HG03280 (cell line): ENCODE measurements at regions not wholly inside any gene's neighbourhood (a gene's known extent, or its start where the extent isn't known, plus 50 kb on each side); places are given as distances from the start of the nearest gene placed in this dataset.
"Not testable (repeated sequence)": the region's sequence is repeated elsewhere in the genome, so short reads cannot be mapped to it uniquely, and the experiment has no call there.

Experiments used
- ATAC-seq: cut with Tn5 transposase; IDR thresholded peaks from one replicate; pipeline ENCODE4 v1.9.1; 2021; ENCODE audit warnings: mild to moderate bottlenecking, moderate library complexity; ENCODE audit not compliant: unreplicated experiment

GRCh38 chr15:100764778-100765466, 114.7 kb upstream of the ALDH1A3 start:
- ATAC-seq, result no peak

DNA sequence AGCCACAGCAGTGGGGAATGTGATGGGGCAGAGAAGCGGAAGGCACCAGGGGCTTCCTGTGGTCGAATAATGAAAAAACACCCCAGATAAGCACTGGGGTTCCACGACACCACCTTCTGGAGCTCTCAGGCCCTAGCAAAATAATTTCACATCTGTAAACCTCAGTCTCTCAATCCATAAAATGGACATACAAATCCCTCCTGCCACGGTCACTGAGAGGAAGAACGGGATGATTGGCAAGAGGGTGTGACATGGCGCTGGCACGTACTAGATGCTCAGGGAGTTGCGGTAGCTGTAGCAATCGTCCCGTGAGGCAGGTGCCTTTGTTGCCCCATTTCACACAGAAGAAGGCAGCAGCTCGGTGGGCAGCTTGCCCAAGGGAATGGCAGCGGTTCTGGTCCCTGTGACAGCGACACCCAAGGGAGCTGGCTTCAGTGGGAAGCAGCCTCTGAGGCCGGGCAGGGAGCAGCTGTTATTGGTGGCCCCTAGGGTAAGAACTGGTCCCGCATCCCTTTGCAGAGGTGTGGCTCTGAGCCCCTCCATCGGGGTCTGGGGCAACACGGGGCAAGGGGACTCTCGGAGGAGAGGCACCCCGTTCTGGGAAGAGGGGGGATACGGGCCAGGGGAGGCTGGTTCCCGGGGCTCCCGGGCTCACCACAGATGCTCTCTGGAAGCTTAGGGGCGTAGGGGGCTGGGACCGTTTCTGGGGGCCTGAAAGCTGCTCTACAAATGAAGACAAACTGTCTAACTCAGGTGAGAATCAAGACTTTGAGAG, 114.0 kb upstream of the ALDH1A3 start:
- ATAC-seq, result no peak

GRCh38 chr15:100766243-100767000, 113.2 kb upstream of the ALDH1A3 start:
- ATAC-seq, result no peak

DNA sequence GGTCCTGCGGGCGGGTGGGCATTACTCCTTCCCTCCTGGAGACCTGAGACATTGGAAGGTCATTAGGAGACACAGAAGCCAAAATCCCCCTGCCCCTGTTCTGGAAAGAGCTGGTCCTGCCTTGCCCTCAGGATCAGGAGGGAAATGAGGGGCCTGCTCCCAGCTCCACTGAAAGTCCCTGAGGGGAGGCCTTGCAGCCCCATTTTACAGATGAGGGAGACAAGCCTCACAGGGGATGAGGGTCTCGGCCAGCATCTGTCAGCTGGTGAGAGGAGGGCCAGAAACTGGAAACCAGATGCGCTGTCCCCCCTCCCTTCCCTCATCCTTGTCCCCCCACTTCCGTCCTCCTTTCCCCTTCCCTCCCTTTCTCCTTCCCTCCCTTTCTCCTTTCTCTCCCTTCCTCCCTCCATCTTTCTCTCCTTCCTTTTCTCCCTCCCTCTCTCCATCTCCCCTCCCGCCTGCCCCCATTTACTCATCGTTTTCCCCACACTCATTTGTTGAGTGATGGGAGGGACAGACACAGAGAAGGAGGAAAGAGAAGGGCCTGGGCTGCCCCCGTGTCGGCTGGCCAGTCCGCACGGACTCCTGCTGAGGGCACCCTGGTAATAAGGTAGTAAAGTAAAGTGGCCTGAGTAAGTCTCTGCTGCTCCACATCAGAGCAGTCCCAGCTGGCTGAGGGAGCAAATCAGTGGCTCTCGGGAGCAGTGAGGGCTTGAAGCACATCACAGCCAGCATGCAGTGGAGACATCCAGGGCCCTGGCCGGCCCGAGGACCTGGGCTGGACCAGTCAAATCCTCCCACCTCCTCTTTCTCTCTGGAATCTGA, 112.4 kb upstream of the ALDH1A3 start:
- no peak for ATAC-seq

DNA sequence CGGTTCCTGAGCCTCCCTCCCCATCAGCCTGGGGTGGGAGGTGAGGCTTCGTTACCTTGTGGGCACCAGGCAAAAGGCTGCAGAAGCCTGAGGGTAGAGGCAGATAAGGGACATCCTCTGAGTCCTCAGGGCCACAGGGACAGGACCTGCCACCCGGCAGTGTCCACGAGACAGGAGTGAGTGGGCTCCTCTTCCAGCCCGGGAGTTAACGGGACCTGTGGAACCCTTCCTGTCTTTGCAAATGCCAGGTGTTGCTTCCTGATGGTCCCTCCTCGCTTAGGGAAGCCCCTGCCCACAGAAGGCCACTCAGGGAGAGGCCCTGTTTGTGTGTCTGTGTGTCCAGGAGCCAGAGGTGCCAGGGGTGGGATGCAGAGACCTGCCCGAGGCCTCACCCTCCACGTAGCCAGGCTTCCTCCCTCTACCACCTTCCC, 111.1 kb upstream of the ALDH1A3 start:
- ATAC-seq, result no peak

GRCh38 chr15:100769043-100769974, 110.3 kb upstream of the ALDH1A3 start:
- no peak for ATAC-seq

- ATAC-seq, result no peak
These were observed 109.7 kb upstream of the ALDH1A3 start for GRCh38 chr15:100769975-100770340.

GRCh38 chr15:100770661-100771584, 108.7 kb upstream of the ALDH1A3 start:
- no peak for ATAC-seq

DNA sequence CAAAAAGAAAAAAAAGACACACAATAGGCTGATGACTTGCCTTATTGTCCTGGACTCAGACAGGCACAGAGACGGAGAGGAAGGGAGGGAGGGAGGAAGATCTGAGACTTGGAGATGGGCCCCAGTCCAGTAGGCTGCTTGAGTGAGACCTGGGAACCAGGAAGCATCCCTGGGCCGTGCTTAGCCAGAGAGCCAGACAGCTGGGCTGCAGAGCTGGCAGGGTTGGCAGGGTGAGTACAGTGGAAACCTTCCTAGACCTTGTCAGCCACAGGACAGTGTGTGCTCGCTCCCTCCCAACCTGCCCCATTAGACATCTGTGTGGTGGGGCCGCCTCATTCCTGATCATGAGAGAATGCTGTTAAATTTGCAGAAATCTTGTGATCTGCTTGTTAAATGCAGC, 107.9 kb upstream of the ALDH1A3 start:
- no peak for ATAC-seq

DNA sequence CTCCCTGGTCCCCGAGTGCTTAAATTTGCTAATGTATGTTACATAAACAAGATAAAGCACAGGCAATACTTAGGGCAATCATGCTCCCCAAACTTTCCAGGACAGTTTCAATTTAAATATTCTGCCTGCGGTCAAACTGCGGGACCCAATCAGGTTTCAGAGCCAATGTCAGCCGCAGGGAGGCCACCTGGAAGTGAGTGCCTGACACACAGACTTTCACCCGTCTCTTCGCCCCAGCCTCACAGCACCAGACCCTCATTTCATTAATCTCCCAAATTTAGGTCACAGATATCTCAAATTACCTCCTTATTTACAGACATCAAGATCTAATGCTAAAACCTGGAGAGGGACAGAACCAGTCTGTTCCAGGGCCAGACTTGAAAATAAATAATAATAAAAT, 107.2 kb upstream of the ALDH1A3 start:
- no peak for ATAC-seq

DNA sequence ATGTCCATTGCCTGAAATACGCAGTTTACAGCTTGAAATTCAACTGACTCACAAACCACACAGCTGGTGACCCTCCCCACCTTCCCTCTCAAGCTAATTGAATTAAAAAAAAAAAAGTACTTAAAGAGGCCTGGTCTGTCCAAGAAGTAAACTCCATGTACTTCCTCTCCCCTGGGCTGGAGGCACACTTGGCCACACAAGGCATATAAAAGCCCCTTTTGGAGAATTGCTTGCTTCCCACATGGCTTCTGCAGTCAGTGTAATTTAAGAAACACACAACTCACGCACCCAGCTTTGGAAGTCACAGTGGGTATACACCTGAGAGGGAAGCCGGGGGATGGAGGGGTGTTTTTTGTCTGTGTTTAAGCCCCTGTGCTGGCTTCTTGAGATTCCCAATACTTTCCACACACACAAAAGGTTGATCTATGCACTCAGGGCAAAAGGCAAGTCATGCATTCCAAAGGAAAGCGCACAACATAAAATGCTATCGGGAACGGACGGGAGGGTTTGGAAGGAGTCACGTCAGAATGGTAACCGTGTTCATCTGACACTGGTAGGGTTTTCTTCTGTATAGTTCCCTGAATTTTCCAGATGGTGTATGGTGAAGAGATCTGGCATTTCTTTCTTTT, 106.6 kb upstream of the ALDH1A3 start:
- no peak for ATAC-seq

DNA sequence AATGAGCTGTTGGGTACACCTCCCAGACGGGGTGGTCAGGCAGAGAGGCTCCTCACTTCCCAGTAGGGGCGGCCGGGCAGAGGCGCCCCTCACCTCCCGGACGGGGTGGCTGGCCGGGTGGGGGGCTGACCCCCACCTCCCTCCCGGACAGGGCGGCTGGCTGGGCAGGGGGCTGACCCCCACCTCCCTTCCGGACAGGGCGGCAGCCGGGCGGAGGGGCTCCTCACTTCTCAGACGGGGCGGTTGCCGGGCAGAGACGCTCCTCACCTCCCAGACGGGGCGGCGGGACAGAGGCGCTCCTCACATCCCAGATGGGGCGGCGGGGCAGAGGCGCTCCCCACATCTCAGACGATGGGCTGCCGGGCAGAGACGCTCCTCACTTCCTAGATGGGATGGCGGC, 105.6 kb upstream of the ALDH1A3 start:
- ATAC-seq, result not testable (repeated sequence)

DNA sequence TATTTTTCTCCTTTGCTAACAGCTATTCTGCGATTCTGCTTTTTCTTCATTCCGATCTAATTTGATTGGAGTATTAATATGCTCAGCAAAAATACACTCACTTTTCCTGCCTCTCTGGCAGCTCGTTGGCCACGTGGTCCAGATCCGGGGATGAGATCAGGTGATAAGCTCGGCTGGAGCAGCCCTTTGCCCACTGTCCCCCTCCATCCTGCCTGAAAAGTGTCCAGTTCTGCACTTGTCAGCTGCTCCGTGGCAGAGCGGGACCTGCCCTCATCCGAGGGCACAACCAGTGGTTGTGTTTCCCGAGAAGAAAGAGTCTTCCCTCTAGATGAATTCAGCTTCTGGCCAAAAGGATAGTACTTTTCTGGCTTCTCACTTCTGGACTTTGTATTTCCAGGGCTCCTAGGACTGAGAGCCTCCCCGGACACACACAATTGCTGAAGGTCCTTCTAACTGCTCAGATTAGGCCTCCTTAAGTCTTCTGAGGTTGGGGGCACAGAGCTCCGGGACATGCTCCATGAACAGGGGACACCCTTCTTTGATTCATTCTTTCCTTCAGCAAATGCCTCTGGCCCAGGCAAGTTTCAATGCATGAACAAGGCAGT, 103.9 kb upstream of the ALDH1A3 start:
- ATAC-seq, result no peak

DNA sequence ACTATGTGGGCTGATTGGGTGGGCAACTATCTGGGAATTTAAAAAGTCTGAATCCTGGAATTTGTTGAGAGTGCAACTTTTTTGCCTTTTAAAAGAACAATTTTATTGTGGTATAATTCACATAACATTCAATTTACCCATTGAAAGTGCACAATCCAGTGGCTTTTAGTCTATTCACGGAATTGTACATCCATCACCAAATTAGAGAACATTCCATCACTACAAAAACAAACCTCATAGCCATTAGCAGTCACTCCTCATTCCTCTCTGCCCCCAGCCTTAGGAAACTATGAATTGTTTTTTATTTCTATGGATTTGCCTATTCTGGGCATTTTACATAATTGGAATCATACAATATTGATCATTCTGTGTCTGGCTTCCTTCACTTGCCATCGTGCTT, 101.8 kb upstream of the ALDH1A3 start:
- no peak for ATAC-seq

GRCh38 chr15:100778831-100779288, 100.8 kb upstream of the ALDH1A3 start:
- ATAC-seq, result no peak

DNA sequence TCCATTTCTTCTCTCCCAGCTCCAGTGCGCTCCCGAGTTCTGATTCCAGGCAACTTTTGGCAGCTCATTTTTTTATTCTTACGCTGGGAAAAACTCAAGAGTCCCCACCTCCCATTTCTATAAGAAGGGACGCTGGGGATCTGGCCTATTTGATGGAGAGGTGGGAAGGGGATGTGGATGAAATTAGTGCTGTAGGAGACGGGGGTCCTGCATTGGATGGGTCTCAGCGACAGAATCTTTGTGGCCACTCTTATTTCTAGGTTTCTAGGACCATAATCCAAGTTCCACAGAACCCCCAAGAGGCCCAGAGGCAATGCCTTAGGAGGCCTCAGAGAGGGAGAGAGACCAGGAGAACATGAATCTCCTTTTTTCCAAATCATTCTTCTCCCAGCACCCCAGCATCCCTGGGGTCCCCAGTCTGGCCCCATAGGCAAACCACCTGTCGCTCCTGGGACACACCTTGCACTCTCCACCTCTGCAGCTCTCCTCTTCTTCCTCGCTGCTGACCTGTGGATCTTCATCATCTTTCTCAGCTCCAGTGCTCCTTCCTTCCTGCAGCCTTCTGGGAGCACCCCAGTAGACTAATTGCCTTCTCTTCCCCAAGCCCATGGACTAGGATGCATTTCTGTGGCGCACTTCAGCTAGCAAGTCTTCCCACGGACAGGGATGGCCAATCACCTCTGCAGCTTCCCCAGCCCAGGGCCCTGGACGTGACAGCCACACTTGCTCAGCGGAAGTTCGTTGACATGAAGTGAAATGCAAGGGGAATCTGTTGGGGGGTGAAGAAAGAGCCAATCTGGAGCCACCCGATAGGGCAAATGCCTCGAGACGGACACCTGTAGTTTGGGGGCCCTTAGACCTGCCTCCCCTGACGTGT, 100.1 kb upstream of the ALDH1A3 start:
- ATAC-seq, result no peak
